ENCODE measurements at regions not wholly inside any gene's neighbourhood (a gene's known extent, or its start where the extent isn't known, plus 50 kb on each side); places are given as distances from the start of the nearest gene placed in this dataset.

DNA sequence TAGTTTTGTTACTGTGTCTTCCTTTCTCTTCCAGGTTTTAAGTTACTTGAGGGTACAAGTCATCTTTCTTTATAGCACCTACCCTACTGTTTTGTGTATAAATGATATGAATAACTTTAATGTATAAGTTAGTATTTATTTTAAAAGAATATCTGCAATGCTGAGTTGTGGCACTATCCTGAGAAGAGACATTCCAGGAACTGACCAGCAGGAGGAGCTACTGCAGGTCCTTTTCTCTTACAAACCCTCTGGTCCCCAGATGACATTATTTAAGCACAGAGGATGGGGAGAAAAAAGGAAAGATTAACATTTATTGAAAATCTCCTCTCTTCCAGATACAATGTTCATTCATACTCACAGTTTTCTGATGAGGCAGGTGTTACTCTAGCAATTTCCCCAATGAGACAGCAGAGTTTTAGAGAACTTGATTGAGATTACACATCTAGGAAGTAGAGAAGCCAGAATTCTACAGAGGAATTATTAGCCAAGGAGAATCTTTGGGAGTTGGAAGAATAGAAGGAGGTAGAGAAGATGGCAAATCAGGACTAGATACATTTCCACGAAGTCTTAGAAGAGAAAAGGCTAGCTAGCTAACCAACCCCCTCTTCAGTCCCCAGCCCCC is 541.2 kb upstream of the API5 start:
- DNase-seq (ENCODE audit: low read depth in 2 of 2): peak; percentile 3
- Histone ChIP-seq H3K4me1 (ENCODE audit: control insufficient read depth, extremely low read depth, insufficient read depth, low read length) (no peaks in the 10 kb centered on the region), H3K9ac (ENCODE audit: insufficient read depth, low read length) (no peak overlapping the region), H3K9me3 (ENCODE audit: control insufficient read depth, insufficient read depth, low read depth, low read length) (no peaks in the 10 kb centered on the region), H3K36me3 (ENCODE audit: control insufficient read depth, insufficient read depth, low read length) (no peaks in the 10 kb centered on the region), H3K79me2 (ENCODE audit: control insufficient read depth, insufficient read depth, low read length) (no peaks in the 10 kb centered on the region), H4K20me1 (ENCODE audit: control insufficient read depth, extremely low read depth, insufficient read depth, low read length) (no peaks in the 10 kb centered on the region), H3K4me3 (replicated peaks in 1 of 4; ENCODE audit: control extremely low read depth in 1 of 4, insufficient read depth in 1 of 4, low read depth in 3 of 4, low read length in 4 of 4) (no peak overlapping the region), H3K4me2 (ENCODE audit: extremely low read depth, insufficient read depth, low read length) (no peak overlapping the region), H2AFZ (ENCODE audit: low read length) (no peak overlapping the region), H3K27me3 (ENCODE audit: control insufficient read depth, insufficient read depth, low read length) (no peaks in the 10 kb centered on the region), H3K27ac (ENCODE audit: insufficient read depth, low read length) (no peak overlapping the region)
- TF ChIP-seq CTCF (conservative IDR thresholded peaks at IDR 0.05 in 1 of 2, IDR thresholded peaks at IDR 0.05 in 1 of 2; ENCODE audit: low read depth in 1 of 2, low read length in 2 of 2) (peak; percentile 23 to 40), EZH2 (IDR thresholded peaks at IDR 0.05; ENCODE audit: low read length, missing control alignments) (no peak)

- Histone ChIP-seq H2AFZ (ENCODE audit: low read length) (no peak overlapping the region), H3K79me2 (ENCODE audit: control insufficient read depth, insufficient read depth, low read length) (no peaks in the 10 kb centered on the region), H3K9ac (ENCODE audit: insufficient read depth, low read length) (no peak overlapping the region), H3K9me3 (ENCODE audit: control insufficient read depth, insufficient read depth, low read depth, low read length) (no peaks in the 10 kb centered on the region), H4K20me1 (ENCODE audit: control insufficient read depth, extremely low read depth, insufficient read depth, low read length) (no peaks in the 10 kb centered on the region), H3K36me3 (ENCODE audit: control insufficient read depth, insufficient read depth, low read length) (no peaks in the 10 kb centered on the region), H3K27me3 (ENCODE audit: control insufficient read depth, insufficient read depth, low read length) (no peaks in the 10 kb centered on the region), H3K4me2 (ENCODE audit: extremely low read depth, insufficient read depth, low read length) (no peak overlapping the region), H3K27ac (ENCODE audit: insufficient read depth, low read length) (no peak overlapping the region), H3K4me3 (replicated peaks in 1 of 4; ENCODE audit: control extremely low read depth in 1 of 4, insufficient read depth in 1 of 4, low read depth in 3 of 4, low read length in 4 of 4) (no peak overlapping the region), H3K4me1 (ENCODE audit: control insufficient read depth, extremely low read depth, insufficient read depth, low read length) (no peaks in the 10 kb centered on the region)
- no peak for DNase-seq (ENCODE audit: low read depth in 2 of 2)
- TF ChIP-seq EZH2 (IDR thresholded peaks at IDR 0.05; ENCODE audit: low read length, missing control alignments) (no peak), CTCF (conservative IDR thresholded peaks at IDR 0.05 in 1 of 2, IDR thresholded peaks at IDR 0.05 in 1 of 2; ENCODE audit: low read depth in 1 of 2, low read length in 2 of 2) (no peak)
Observed at GRCh38 chr11:42772886-42773285, 538.9 kb upstream of the API5 start.

GRCh38 chr11:42773729-42774128 is 538.1 kb upstream of the API5 start:
- no peaks in the 10 kb centered on the region for H3K79me2 ChIP-seq (ENCODE audit: control insufficient read depth, insufficient read depth, low read length)
- no peak for DNase-seq (ENCODE audit: low read depth in 2 of 2)

More at GRCh38 chr11:42773729-42774128, 538.1 kb upstream of the API5 start:
- Histone ChIP-seq H3K9me3 (ENCODE audit: control insufficient read depth, insufficient read depth, low read depth, low read length) (no peaks in the 10 kb centered on the region), H3K36me3 (ENCODE audit: control insufficient read depth, insufficient read depth, low read length) (no peaks in the 10 kb centered on the region), H3K9ac (ENCODE audit: insufficient read depth, low read length) (no peak overlapping the region), H3K4me3 (replicated peaks in 1 of 4; ENCODE audit: control extremely low read depth in 1 of 4, insufficient read depth in 1 of 4, low read depth in 3 of 4, low read length in 4 of 4) (no peak overlapping the region), H2AFZ (ENCODE audit: low read length) (no peak overlapping the region), H4K20me1 (ENCODE audit: control insufficient read depth, extremely low read depth, insufficient read depth, low read length) (no peaks in the 10 kb centered on the region), H3K4me1 (ENCODE audit: control insufficient read depth, extremely low read depth, insufficient read depth, low read length) (no peaks in the 10 kb centered on the region), H3K27me3 (ENCODE audit: control insufficient read depth, insufficient read depth, low read length) (no peaks in the 10 kb centered on the region), H3K27ac (ENCODE audit: insufficient read depth, low read length) (no peak overlapping the region), H3K4me2 (ENCODE audit: extremely low read depth, insufficient read depth, low read length) (no peak overlapping the region)
- TF ChIP-seq EZH2 (IDR thresholded peaks at IDR 0.05; ENCODE audit: low read length, missing control alignments) (no peak), CTCF (conservative IDR thresholded peaks at IDR 0.05 in 1 of 2, IDR thresholded peaks at IDR 0.05 in 1 of 2; ENCODE audit: low read depth in 1 of 2, low read length in 2 of 2) (no peak)
